ENCODE measurements at regions not wholly inside any gene's neighbourhood (a gene's known extent, or its start where the extent isn't known, plus 50 kb on each side); places are given as distances from the start of the nearest gene placed in this dataset.

DNA sequence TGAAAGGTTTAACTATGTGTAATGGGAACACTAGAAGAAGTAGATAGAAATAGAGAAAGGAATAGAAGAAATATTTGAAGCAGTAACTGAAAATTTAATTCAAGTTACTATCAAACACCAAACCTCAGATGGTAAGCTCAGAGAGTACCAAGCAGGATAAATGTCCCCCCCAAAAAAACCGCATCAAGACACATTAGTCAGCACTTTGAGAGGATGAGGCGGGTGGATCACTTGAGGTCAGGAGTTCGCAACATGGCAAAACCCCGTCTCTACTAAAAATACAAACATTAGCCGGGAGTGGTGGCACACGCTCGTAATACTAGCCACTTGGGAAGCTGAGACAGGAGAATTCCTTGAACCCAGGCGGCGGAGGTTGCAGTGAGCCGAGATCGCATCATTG lies 253.1 kb downstream of the C6orf118 start:
- intact Hi-C loops (cut with micrococcal nuclease): loop anchor here (5.0 to 10.0 kb wide), 2 partner anchors 191 to 1631 kb away; no protein-coding TSS in a partner anchor
- no peak for DNase-seq (ENCODE audit: unreplicated experiment)
- Mint-ChIP-seq H3K9me3 (ENCODE audit: unreplicated experiment) (no peaks in the 10 kb centered on the region), H3K27ac (ENCODE audit: low read depth, unreplicated experiment) (no peak overlapping the region), H3K36me3 (ENCODE audit: insufficient read depth, unreplicated experiment) (no peaks in the 10 kb centered on the region), H3K4me3 (ENCODE audit: unreplicated experiment) (no peak overlapping the region), H3K4me1 (ENCODE audit: insufficient read depth, unreplicated experiment) (peaks cover 33% of the 10 kb centered on the region), H3K27me3 (ENCODE audit: insufficient read depth, unreplicated experiment) (no peaks in the 10 kb centered on the region)
- POLR2A ChIA-PET: interaction anchor here (1.4 kb wide), 1 partner anchor 10 kb away, joined by 3 read pairs; no protein-coding TSS in a partner anchor
- CTCF ChIA-PET: interaction anchor here (0.5 to 3.0 kb wide), 2 partner anchors 71 to 175 kb away, joined by 4 to 21 read pairs; no protein-coding TSS in a partner anchor
- TF ChIP-seq, protein P1, sequence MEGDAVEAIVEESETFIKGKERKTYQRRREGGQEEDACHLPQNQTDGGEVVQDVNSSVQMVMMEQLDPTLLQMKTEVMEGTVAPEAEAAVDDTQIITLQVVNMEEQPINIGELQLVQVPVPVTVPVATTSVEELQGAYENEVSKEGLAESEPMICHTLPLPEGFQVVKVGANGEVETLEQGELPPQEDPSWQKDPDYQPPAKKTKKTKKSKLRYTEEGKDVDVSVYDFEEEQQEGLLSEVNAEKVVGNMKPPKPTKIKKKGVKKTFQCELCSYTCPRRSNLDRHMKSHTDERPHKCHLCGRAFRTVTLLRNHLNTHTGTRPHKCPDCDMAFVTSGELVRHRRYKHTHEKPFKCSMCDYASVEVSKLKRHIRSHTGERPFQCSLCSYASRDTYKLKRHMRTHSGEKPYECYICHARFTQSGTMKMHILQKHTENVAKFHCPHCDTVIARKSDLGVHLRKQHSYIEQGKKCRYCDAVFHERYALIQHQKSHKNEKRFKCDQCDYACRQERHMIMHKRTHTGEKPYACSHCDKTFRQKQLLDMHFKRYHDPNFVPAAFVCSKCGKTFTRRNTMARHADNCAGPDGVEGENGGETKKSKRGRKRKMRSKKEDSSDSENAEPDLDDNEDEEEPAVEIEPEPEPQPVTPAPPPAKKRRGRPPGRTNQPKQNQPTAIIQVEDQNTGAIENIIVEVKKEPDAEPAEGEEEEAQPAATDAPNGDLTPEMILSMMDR (IDR thresholded peaks at IDR 0.05; ENCODE audit: unreplicated experiment): no peak
- no TSS peak for BruUV-seq (replicated peaks)

DNA sequence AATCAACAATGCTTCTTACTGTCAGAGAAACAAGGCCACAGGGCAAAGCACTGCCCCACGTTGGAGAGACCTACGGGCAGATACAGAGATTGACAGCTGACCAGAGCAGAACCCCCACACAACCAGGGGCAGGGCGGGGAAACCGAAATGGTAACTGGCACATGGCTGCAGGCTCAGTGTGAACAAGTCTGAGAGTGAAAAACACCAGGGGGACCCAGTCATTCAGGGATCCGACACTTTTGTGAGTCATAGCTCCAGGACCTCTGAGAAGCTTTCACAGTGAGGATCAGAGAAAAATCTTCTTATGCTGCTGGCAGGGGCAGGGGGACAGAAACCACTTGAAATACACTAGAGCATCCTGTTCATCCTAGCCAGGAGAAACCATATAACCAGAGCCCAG lies 254.2 kb downstream of the C6orf118 start:
- peaks cover 22% of the 10 kb centered on the region for H3K4me1 Mint-ChIP-seq (ENCODE audit: insufficient read depth, unreplicated experiment)
- no peak overlapping the region for H3K4me3 Mint-ChIP-seq (ENCODE audit: unreplicated experiment)
- POLR2A ChIA-PET: interaction anchor here (0.6 to 1.4 kb wide), 7 partner anchors 11 to 848 kb away, joined by 3 to 7 read pairs (median 3); no protein-coding TSS in a partner anchor
- intact Hi-C loops (cut with micrococcal nuclease): loop anchor here (1.0 to 10.0 kb wide), 4 partner anchors 172 to 1630 kb away; no protein-coding TSS in a partner anchor
- no peaks in the 10 kb centered on the region for H3K9me3 Mint-ChIP-seq (ENCODE audit: unreplicated experiment)
- peak; percentile 69 for DNase-seq (ENCODE audit: unreplicated experiment)
- CTCF ChIA-PET: interaction anchor here (0.7 to 3.0 kb wide), 9 partner anchors 122 to 365 kb away, joined by 3 to 21 read pairs (median 3); no protein-coding TSS in a partner anchor
- peak overlapping the region; percentile 12 for H3K27ac Mint-ChIP-seq (ENCODE audit: low read depth, unreplicated experiment)
- no peaks in the 10 kb centered on the region for H3K27me3 Mint-ChIP-seq (ENCODE audit: insufficient read depth, unreplicated experiment)
- BruUV-seq (replicated peaks): no TSS peak
- H3K36me3 Mint-ChIP-seq (ENCODE audit: insufficient read depth, unreplicated experiment): no peaks in the 10 kb centered on the region
- TF ChIP-seq, protein P1 (IDR thresholded peaks at IDR 0.05; ENCODE audit: unreplicated experiment): peak; percentile 16

DNA sequence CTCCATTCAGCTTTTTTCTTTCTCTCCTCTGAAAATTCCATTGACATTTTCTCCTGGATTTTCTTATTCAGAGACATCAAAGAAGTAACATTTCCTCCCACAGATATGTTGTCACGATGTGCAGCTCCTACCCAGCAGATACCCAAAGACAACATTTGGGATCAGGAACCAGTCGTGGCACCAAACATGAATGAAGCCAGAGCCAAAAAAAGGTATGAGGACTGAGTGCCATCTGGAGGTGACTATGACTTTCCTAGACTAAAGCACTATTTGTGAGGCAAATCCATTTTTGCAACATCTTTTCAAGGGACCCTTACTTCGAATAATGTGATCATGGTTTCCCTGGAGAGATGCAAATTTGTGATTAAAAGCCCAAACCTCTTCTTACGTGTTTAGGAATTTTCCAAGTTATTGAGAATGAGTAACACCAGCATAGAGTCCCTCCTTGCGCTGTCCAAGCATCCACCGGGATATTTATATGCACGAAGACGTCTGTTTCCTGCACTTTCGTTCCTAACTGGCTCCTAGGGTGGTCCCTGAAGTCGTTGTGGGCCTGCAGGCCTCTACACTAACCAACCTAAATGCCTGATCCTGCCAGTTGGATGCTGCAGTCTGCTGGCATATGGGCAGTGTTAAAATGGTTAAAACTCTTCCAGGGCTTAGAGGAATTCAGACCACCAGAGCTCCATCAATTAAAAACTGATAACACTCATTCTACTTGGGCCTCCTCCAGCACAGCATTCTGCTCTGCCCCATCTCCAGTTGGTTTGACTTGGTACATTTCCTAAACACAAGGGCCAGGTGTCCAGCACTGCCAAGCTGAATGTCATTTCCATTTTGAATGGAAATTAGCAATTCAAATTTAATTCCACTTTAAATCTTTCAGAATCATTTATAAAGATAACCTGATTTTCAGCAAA lies 256.6 kb downstream of the C6orf118 start:
- TF ChIP-seq, protein P1 (IDR thresholded peaks at IDR 0.05; ENCODE audit: unreplicated experiment): no peak
- Mint-ChIP-seq H3K27me3 (ENCODE audit: insufficient read depth, unreplicated experiment) (no peaks in the 10 kb centered on the region), H3K36me3 (ENCODE audit: insufficient read depth, unreplicated experiment) (no peaks in the 10 kb centered on the region), H3K27ac (ENCODE audit: low read depth, unreplicated experiment) (no peak overlapping the region), H3K9me3 (ENCODE audit: unreplicated experiment) (peaks cover 11% of the 10 kb centered on the region), H3K4me1 (ENCODE audit: insufficient read depth, unreplicated experiment) (peaks cover 6% of the 10 kb centered on the region), H3K4me3 (ENCODE audit: unreplicated experiment) (no peak overlapping the region)
- no TSS peak for BruUV-seq (replicated peaks)
- no peak for DNase-seq (ENCODE audit: unreplicated experiment)
- ChIA-PET POLR2A (no interaction called here), CTCF (interaction anchor here (0.8 to 1.2 kb wide), 3 partner anchors 11 to 178 kb away, joined by 3 read pairs; no protein-coding TSS in a partner anchor)
- intact Hi-C loops (cut with micrococcal nuclease): loop anchor here (10.0 kb wide), 1 partner anchor 1628 kb away; no protein-coding TSS in a partner anchor

DNA sequence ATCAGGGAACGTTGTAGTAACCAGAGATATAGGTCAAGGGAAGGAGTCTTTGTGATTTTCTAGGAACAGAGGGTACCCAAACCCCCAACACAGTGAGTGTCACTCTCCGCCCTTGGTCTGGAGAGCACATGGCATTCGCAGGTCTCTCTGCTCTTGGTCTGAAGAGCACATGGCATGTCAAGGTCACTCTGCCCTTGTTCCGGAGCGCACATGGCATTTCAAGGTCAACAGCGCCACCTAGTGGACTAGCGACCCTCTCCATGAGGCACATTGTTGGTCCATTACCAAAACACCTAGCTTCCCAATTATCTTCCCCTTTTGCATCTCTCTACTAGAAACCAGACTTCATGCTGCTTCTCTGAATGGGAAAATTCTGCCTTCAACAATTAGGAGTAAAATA lies 260.0 kb downstream of the C6orf118 start:
- H3K36me3 Mint-ChIP-seq (ENCODE audit: insufficient read depth, unreplicated experiment): no peaks in the 10 kb centered on the region
- H3K9me3 Mint-ChIP-seq (ENCODE audit: unreplicated experiment): peaks cover 22% of the 10 kb centered on the region
- no peaks in the 10 kb centered on the region for H3K4me1 Mint-ChIP-seq (ENCODE audit: insufficient read depth, unreplicated experiment)
- DNase-seq (ENCODE audit: unreplicated experiment): peak; percentile 48
- BruUV-seq (replicated peaks): no TSS peak
- H3K4me3 Mint-ChIP-seq (ENCODE audit: unreplicated experiment): no peak overlapping the region
- ChIA-PET CTCF (interaction anchor here (0.5 to 1.2 kb wide), 4 partner anchors 39 to 1625 kb away, joined by 3 to 4 read pairs (median 3); no protein-coding TSS in a partner anchor), POLR2A (no interaction called here)
- intact Hi-C loops (cut with micrococcal nuclease): no loop called here
- no peak overlapping the region for H3K27ac Mint-ChIP-seq (ENCODE audit: low read depth, unreplicated experiment)
- no peaks in the 10 kb centered on the region for H3K27me3 Mint-ChIP-seq (ENCODE audit: insufficient read depth, unreplicated experiment)
- TF ChIP-seq, protein P1 (IDR thresholded peaks at IDR 0.05; ENCODE audit: unreplicated experiment): peak; percentile 52
